ENCODE measurements at regions not wholly inside any gene's neighbourhood (a gene's known extent, or its start where the extent isn't known, plus 50 kb on each side); places are given as distances from the start of the nearest gene placed in this dataset.

DNA sequence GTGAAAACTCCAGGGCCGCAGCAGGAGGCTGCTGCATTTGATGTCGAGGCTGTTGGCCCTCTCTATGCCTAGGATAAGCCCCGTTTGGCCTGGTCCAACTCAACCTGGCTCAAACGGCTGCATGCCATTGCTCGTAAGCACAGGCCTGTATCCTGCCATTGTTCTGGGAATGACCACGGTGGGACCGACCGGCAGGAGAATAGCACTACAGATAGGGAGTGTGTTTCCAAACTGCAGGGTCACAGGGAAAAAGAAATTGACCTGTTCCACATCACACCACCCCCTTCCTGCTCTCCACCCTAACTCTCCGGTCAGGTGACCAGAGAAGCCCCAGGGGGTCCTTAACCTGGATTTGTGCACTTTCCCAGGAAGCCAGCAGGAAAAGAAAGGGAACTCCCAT, 278.7 kb upstream of the KLF4 start:
- TF ChIP-seq ZBTB7A (CRISPR knock-in tag; IDR thresholded peaks at IDR 0.05) = no peak
- TF ChIP-seq TCF12 (IDR thresholded peaks at IDR 0.05) = no peak
- TF ChIP-seq TCF12 (CRISPR knock-in tag; IDR thresholded peaks at IDR 0.05) = no peak
- TF ChIP-seq HCFC1 (IDR thresholded peaks at IDR 0.05; ENCODE audit: low read depth, low read length) = no peak
- no peak for TF ChIP-seq ZNF138 (CRISPR knock-in tag; IDR thresholded peaks at IDR 0.05; ENCODE audit: low read depth)
- TF ChIP-seq ZBTB1 (CRISPR knock-in tag; IDR thresholded peaks at IDR 0.05; ENCODE audit: borderline replicate concordance) = no peak
- TF ChIP-seq, protein P1, sequence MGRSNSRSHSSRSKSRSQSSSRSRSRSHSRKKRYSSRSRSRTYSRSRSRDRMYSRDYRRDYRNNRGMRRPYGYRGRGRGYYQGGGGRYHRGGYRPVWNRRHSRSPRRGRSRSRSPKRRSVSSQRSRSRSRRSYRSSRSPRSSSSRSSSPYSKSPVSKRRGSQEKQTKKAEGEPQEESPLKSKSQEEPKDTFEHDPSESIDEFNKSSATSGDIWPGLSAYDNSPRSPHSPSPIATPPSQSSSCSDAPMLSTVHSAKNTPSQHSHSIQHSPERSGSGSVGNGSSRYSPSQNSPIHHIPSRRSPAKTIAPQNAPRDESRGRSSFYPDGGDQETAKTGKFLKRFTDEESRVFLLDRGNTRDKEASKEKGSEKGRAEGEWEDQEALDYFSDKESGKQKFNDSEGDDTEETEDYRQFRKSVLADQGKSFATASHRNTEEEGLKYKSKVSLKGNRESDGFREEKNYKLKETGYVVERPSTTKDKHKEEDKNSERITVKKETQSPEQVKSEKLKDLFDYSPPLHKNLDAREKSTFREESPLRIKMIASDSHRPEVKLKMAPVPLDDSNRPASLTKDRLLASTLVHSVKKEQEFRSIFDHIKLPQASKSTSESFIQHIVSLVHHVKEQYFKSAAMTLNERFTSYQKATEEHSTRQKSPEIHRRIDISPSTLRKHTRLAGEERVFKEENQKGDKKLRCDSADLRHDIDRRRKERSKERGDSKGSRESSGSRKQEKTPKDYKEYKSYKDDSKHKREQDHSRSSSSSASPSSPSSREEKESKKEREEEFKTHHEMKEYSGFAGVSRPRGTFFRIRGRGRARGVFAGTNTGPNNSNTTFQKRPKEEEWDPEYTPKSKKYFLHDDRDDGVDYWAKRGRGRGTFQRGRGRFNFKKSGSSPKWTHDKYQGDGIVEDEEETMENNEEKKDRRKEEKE (IDR thresholded peaks at IDR 0.05) = no peak
- TF ChIP-seq PHF8 (CRISPR knock-in tag; IDR thresholded peaks at IDR 0.05) = no peak
- TF ChIP-seq ZNF253 (CRISPR knock-in tag; IDR thresholded peaks at IDR 0.05; ENCODE audit: borderline replicate concordance) = no peak
- TF ChIP-seq, protein P2, sequence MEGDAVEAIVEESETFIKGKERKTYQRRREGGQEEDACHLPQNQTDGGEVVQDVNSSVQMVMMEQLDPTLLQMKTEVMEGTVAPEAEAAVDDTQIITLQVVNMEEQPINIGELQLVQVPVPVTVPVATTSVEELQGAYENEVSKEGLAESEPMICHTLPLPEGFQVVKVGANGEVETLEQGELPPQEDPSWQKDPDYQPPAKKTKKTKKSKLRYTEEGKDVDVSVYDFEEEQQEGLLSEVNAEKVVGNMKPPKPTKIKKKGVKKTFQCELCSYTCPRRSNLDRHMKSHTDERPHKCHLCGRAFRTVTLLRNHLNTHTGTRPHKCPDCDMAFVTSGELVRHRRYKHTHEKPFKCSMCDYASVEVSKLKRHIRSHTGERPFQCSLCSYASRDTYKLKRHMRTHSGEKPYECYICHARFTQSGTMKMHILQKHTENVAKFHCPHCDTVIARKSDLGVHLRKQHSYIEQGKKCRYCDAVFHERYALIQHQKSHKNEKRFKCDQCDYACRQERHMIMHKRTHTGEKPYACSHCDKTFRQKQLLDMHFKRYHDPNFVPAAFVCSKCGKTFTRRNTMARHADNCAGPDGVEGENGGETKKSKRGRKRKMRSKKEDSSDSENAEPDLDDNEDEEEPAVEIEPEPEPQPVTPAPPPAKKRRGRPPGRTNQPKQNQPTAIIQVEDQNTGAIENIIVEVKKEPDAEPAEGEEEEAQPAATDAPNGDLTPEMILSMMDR (CRISPR knock-in tag; IDR thresholded peaks at IDR 0.05) = no peak
- no peak for TF ChIP-seq SMC3 (IDR thresholded peaks at IDR 0.05; ENCODE audit: low read length)
- TF ChIP-seq SALL2 (CRISPR knock-in tag; IDR thresholded peaks at IDR 0.05) = no peak
- TF ChIP-seq POLR2A (IDR thresholded peaks at IDR 0.05; ENCODE audit: insufficient read depth in 1 of 2, low read depth in 2 of 2, low read length in 2 of 2) = no peak

Measured in HepG2 (cell line).